NCI-H2171 (cell line): ENCODE measurements at regions not wholly inside any gene's neighbourhood (a gene's known extent, or its start where the extent isn't known, plus 50 kb on each side); places are given as distances from the start of the nearest gene placed in this dataset.
"Not testable (repeated sequence)": the region's sequence is repeated elsewhere in the genome, so short reads cannot be mapped to it uniquely, and the experiment has no call there.

Experiments
- DNase-seq: peaks from one replicate; lab custom pipeline; 2025; lab: John Stamatoyannopoulos, UW

DNA sequence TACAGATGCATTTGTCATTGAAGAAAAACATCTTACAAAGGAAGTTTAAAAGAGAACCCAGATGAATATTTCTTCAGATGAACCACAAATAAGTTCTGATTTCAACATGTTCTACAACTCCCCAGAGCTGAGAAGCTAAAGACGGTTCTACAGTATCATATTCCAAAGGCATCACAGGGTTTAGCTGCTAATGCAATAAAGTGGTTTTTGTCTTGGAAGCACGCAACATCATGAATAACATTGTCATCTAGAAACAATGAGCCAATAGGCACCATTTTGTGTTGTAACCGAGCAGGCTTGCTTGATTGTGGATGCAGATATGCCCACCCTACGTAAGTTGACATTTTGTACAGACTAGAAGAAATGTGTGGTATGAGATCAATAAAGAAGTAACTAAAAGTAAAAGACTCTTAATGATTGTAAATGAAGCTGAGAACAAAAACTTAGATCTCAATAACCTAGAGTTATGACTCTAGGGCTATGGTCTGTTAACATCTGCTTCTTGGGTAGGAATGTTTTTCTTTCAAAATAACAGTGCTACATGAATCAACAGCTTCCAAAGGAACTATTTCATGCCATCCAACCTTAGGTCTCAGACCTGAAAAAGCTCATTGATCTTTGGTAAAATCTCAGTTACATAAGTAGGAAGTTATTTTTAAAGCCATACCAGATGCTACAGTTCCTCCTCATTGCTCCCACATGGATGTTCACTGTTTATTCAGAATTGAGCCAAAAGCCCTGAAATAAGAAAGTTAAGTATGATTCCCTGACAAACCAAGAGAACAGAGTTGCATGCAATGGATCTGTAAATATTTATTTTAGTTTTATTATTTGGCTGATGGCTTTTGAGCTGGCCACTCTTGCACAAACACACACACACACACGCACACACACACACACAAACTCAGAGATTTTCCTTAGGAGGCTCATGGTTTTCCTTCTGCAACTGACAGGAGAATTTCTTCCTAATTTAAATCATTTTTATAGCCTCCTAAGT, 118.7 kb upstream of the SLCO6A1 start:
- DNase-seq: no peak

GRCh38 chr5:102622262-102622661, 123.5 kb upstream of the SLCO6A1 start:
- no peak for DNase-seq

DNA sequence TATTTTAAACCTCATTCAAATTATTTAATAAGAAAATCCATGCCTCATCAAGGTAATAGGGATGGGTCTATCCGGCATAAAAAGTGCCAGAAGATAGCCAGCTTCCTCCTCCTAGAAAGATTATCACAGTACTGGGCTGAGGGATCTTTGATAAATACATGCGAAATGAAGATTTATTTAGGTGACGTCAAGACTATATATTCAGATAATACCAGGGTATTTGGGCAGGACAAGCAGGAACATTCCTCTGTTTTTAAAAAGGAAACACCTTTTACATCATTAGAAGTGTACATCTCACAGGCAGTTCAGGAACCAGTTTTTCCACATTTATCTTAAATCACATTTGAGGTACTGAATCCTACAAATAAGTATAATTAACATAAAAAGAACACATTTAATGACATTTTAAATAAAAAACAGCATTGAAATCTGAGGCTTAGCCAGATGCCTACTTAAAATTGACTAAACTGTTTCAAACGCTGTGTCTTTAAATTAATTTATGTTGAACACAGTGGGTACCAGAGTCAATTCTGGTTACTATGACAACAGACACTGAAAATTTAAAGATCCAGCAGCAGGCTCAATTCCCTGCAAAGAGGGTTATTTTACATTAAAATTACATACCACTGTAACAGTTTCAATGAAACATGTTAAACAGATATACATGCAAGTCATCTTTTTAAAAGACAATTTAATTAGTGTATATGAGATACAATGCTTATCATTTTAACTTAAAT, 124.7 kb upstream of the SLCO6A1 start:
- DNase-seq: no peak

DNA sequence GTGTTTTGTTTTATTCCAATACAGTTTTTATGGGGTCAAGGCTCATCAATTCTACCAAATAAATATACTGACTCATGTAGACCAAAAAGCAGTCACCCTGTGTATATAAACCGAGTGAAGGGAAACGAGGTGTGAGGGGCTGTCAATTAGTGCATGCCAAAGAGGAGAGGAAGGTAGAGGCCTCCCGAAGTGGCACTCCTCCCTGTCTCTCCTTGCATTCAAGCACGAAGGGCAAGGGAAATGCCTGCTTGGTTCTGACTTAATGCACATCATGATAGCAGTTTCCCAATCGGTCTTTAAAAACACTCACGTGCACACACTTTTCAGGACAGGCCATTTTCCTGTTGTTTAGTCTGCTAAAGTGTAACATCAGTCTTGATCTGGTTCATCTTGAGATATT, 125.6 kb upstream of the SLCO6A1 start:
- DNase-seq: no peak

DNA sequence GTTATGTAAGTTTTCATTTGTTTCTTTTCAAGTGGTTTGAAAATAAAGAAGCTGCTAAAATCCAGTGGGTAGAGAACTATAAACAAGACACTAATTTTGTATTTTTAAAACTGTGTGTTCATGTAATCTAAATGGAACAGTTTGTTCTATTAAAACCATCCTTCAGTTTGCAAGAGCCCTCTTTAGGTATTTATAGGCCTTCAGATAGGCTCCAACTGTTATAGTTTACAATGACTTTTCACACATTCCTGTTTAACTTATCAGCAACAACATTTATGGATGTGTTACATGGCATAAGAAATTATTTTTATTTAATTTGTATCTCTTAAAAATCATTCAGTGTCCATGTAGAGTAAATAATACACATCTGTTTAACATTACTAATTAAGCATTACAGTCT, 126.7 kb upstream of the SLCO6A1 start:
- no peak for DNase-seq

GRCh38 chr5:102625928-102626327, 127.1 kb upstream of the SLCO6A1 start:
- no peak for DNase-seq

DNA sequence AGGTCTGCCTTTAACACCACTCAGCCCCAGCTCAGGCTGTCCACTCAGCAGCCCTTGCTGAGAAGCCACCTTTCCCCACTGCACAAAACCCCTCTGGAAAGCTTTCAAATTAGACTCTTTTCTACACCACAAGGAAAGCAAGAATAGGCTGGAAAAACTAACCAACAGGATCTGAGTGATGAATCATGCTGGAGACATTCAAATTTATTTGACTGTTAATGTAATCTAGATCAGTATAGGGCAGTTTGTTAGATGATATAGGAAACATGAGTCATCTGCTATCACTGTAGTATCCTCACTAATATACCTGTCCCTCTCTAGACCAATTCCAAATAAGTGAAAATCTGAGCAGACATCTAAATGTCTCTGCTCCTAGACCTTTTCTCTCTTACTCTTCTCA, 127.8 kb upstream of the PAM start:
- no peak for DNase-seq

- no peak for DNase-seq
Observed at GRCh38 chr5:102628441-102629175, 126.5 kb upstream of the PAM start.

GRCh38 chr5:102629827-102630605, 125.1 kb upstream of the PAM start:
- no peak for DNase-seq

GRCh38 chr5:102635399-102635798, 119.7 kb upstream of the PAM start:
- DNase-seq: not testable (repeated sequence)

DNA sequence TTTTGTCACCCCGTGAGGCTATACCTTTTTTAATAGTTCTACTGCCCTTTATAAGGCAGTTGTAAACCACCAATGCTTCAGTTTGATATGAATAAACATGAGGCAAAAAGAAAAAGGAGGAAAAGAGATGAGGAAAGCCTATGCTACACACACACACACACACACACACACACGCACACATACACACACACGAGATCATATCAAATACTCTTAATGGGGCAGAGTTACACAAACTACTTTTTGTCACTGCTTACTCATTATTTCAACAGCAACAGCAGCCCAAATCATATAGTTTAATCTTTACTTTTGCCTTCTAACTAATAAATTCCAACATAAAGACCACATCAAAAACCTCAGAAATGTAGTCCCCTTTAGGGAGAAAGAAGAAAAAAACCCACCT, 116.8 kb upstream of the PAM start:
- DNase-seq: no peak

- DNase-seq: no peak
Observed at GRCh38 chr5:102638912-102639652, 116.0 kb upstream of the PAM start.

GRCh38 chr5:102649731-102650130, 105.4 kb upstream of the PAM start:
- no peak for DNase-seq

- no peak for DNase-seq
Observed at GRCh38 chr5:102651466-102651865, 103.6 kb upstream of the PAM start.

- DNase-seq: no peak
Observed at GRCh38 chr5:102654559-102655349, 100.4 kb upstream of the PAM start.

- DNase-seq: no peak
Observed at GRCh38 chr5:102659151-102659550, 96.0 kb upstream of the PAM start.

DNA sequence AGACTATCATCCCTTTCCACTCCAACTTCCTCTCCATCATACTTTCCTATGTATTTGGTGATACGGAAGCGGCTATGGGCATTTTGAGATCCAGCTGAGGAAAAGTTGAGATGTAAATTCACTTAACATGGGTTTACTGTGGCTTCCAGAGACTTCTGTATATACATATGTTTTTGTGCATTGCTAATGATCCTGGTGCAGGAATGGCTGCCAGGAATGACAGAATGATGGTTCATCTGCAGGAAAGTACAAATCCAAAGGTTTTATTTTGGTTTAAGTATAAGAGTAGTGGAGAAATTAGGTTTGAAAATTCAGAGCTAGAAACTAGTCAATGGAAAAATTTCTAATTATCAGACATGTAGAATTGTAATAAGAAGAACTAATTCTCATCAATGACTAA, 95.0 kb upstream of the PAM start:
- no peak for DNase-seq

GRCh38 chr5:102663749-102664530, 91.2 kb upstream of the PAM start:
- DNase-seq: no peak

DNA sequence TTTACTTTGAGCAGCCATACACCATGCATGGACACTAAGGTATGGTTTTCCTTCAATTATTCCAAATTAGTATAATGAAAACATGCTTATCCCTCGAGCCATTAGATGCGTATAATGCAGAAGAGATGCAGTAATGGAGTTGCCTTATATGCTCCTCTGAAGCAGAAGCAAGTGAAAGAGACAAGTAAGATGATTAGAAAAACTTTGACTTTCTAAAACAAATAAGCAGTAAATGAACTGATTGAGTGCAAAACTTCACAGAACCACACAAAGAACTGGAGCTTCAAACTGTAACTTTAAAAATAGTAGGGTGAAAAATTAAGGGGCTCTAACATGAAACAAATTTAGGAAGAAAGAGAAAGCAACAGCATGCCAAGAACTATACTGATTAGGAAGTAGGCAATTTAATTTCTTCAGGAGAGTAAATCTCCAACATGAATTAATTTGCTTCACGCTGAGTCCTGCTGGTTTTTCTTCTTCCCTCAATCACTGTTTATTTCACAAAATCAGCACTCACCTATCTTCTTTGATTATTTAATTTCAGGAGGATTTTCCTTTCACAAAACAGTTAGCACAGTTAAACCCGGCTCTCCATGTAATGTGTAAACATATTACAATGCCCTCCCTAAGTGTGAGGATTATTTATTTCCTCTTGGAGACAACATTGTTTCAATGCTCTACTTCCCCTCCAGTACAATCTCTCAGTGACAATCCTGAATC, 90.3 kb upstream of the PAM start:
- DNase-seq: no peak
